ENCODE measurements at regions not wholly inside any gene's neighbourhood (a gene's known extent, or its start where the extent isn't known, plus 50 kb on each side); places are given as distances from the start of the nearest gene placed in this dataset.

- TF ChIP-seq, protein P1, sequence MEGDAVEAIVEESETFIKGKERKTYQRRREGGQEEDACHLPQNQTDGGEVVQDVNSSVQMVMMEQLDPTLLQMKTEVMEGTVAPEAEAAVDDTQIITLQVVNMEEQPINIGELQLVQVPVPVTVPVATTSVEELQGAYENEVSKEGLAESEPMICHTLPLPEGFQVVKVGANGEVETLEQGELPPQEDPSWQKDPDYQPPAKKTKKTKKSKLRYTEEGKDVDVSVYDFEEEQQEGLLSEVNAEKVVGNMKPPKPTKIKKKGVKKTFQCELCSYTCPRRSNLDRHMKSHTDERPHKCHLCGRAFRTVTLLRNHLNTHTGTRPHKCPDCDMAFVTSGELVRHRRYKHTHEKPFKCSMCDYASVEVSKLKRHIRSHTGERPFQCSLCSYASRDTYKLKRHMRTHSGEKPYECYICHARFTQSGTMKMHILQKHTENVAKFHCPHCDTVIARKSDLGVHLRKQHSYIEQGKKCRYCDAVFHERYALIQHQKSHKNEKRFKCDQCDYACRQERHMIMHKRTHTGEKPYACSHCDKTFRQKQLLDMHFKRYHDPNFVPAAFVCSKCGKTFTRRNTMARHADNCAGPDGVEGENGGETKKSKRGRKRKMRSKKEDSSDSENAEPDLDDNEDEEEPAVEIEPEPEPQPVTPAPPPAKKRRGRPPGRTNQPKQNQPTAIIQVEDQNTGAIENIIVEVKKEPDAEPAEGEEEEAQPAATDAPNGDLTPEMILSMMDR (IDR thresholded peaks at IDR 0.05), result no peak
- TF ChIP-seq EP300 (IDR thresholded peaks at IDR 0.05) (no peak), POLR2A (IDR thresholded peaks at IDR 0.05) (no peak), POLR2AphosphoS5 (IDR thresholded peaks at IDR 0.05) (no peak)
Measured at GRCh38 chr3:182692695-182693094, 100.6 kb upstream of the ATP11B start.

All from suprapubic skin (tissue), 4 donors.